Suppressor macrophage treated with lipopolysaccharide for 1 hour (primary cell): ENCODE measurements at regions not wholly inside any gene's neighbourhood (a gene's known extent, or its start where the extent isn't known, plus 50 kb on each side); places are given as distances from the start of the nearest gene placed in this dataset.
"Not testable (repeated sequence)": the region's sequence is repeated elsewhere in the genome, so short reads cannot be mapped to it uniquely, and the experiment has no call there.

Source experiments
- DNase-seq, 3 donors: peaks; one replicate each; pipeline ENCODE4 v3.0.0-alpha.2; 2020 to 2022

- DNase-seq, result no peak
These were observed 237.0 kb downstream of the NFATC2 start for GRCh38 chr20:51305316-51306052.

- DNase-seq, result no peak
These were observed 238.5 kb downstream of the NFATC2 start for GRCh38 chr20:51303731-51304670.

- DNase-seq, result no peak
These were observed 241.5 kb downstream of the NFATC2 start for GRCh38 chr20:51301026-51301425.

GRCh38 chr20:51300104-51300503, 242.4 kb downstream of the NFATC2 start:
- no peak for DNase-seq

DNA sequence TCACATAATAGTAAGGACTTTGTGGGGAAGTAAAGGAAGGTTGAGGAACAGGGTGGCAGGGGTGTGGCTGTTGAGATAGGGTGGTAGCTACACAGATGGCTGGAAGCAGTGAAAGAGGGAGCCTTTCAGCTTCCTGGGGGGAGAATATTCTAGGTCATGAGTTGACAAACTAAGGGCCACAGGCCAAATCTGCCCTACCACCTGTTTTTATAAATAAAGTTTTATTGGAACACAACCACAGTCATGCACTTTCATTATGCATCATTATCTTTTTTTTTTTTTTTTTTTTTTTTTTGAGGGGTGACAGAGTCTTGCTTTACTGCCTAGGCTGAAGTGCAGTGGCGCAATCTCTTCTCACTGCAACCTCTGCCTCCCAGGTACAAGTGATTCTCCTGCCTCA, 243.1 kb downstream of the NFATC2 start:
- DNase-seq, result no peak

GRCh38 chr20:51298141-51298749, 244.3 kb downstream of the NFATC2 start:
- DNase-seq, result no peak

- DNase-seq, result no peak
These were observed 254.7 kb downstream of the NFATC2 start for GRCh38 chr20:51287628-51288413.

DNA sequence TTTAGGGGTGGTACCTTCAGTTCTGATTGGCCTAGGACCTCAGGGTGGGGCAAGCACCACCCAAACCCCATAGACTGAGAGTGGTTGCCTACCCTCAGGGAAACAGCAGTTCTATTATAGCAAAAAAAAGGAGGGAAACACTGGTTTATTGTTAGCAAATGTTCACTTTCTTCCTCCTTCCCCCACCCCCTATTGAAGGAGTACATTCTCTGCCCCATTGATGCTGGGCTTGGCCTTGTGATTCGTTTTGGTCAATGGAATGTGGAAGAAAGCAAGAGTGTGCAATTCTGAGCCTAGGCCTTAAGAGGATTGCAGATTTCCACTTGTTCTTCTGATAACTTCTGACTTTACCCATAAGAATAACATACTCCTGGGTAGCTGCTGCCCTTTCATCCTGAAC, 255.8 kb downstream of the NFATC2 start:
- no peak for DNase-seq

DNA sequence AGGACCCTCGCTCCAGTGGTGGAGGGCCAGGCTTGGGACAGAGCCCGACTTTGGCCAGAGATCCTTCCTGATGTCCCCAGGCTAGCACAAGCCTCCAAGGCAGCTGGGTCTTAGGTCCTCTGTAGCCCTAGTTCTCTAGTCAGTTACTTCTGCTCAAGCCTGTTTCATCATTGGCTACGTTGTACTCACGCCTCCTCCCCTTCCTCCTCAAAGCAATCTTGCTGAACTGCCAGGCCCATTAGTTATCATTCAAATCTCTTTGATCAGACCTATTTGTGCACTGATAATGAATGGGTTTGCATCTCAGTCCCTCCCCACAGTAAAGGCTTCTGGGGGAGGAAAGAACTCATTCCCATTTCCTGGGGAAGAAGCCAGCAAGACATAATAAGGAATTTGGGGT, 256.8 kb downstream of the NFATC2 start:
- DNase-seq, result no peak

- no peak for DNase-seq
These were observed 257.6 kb downstream of the NFATC2 start for GRCh38 chr20:51284871-51285270.

GRCh38 chr20:51284176-51284575, 258.3 kb downstream of the NFATC2 start:
- no peak for DNase-seq

GRCh38 chr20:51281521-51281920, 258.6 kb upstream of the KCNG1 start:
- DNase-seq, result no peak

- no peak for DNase-seq
These were observed 257.1 kb upstream of the KCNG1 start for GRCh38 chr20:51280047-51280446.

- DNase-seq, result no peak
These were observed 255.1 kb upstream of the KCNG1 start for GRCh38 chr20:51277961-51278360.

DNA sequence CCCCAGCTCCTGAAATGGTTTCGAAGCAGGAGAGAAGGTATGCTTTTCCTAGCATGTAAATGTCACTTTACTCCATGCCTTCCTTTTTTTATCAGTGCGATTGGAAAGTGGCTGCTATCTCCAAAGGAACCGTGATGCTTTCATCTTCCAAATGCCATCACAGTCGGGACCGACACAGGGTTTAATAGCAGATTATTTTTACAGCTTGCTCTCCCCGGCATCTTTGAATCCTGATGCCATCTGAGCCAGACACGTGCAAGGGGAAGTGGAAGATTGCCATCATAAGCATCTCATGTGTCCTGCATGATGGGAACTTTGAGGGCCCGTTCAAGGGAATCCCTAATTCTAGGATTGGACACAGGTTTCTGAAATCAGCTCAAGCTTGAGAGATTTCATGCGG, 253.4 kb upstream of the KCNG1 start:
- no peak for DNase-seq

DNA sequence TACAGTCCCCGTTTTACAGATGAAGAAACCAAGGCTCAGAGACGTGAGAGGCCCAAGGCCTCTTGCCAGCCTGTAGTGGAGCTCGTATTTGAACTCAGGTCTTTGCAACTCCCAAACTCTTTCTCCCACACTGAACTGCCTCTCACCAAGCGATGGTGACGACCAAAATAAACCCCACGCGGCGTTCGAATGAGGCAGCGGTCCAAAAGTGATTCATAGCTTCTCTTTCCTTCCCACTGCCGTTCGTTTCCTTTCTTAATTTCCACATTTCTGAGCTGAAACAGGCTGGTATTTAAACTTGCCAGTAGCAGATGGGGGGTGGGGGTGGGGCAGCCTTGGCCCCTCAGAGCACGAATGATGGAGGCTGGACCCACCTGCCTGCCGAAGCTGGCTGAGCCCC, 252.9 kb upstream of the KCNG1 start:
- peak; percentile 51 to 58 (median 54) for DNase-seq

- no peak for DNase-seq
These were observed 252.3 kb upstream of the KCNG1 start for GRCh38 chr20:51275181-51275580.

GRCh38 chr20:51272401-51272800, 249.5 kb upstream of the KCNG1 start:
- DNase-seq, result no peak

DNA sequence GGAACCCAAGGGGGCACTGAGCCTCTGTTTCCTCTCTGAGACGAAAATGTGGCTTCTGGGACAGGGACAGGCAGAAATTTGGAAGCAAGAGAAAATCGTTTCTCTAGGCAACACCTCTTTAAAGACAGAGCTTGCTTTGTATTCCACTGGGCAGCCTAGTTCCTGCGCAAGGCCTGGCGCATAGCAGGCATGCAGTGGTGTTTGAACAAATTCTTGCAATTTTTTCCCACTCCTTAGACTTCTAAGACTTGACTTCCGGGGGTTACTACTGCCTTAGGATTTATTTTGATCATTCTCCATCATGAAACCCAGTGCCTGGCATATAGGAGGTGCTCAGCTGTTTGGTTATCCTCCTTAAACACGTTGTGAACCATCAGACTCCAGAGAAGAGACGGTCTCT, 249.0 kb upstream of the KCNG1 start:
- no peak for DNase-seq

GRCh38 chr20:51271289-51271688, 248.4 kb upstream of the KCNG1 start:
- not testable (repeated sequence) for DNase-seq

DNA sequence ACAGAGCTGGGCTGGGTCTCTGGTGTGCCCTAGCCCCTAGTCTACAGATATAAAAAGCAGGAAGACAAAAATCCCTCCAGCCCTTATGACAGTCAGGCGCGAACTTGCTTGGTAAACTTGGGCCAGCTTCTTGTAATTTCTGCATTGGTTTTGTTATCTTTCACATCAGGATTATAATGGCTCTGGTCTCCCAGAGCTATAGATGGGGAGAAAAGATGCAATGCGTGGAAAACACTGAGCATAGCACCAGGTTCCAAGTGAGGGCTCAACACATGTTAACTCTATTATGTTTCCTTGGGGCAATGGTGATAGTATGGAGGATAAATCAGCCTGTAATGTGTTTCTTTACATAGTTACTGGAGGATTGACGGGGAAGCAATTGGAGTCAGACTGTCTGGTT, 246.8 kb upstream of the KCNG1 start:
- no peak for DNase-seq

DNA sequence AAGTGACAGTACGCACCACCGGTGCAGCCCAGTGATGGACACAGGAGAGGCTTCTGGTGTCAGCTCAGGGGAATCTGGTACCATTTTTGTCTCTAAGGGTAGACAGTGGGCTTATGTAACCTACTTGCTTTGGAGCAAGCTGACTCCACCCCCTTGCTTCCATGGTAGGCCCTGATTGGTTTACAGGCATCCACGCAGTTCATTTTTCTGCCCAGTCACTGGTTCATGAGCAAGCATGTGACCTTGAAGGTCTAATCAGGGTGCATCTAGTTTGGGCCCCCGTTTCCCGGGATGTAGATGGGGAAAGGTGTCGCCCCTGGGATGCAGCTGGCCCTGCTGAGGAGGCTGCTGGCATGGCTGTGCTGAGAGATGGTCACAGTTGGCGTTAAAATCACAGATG, 244.8 kb upstream of the KCNG1 start:
- DNase-seq, result no peak

DNA sequence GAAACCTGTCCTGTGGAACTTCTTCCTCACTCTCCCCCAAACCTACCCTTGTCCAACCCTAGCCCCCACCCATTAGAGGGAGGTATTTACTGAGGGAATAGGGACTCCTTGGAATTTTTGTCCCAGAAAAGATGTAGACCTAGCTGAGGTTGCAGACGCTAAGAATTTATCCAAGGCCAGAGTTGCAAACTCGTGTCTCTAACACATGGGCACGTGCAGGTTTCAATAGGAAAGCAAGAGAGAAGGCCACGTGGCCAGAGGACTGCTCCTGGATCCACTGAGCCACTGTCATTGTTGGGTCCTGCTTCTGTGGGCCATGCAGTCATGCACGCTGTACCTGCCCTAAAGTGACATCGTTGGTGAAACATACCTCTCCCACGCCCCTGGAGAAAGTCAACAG, 243.4 kb upstream of the KCNG1 start:
- DNase-seq, result no peak
